GM13977 (cell line): ENCODE measurements at regions not wholly inside any gene's neighbourhood (a gene's known extent, or its start where the extent isn't known, plus 50 kb on each side); places are given as distances from the start of the nearest gene placed in this dataset.

Experiments used
- DNase-seq: peaks from one replicate; pipeline ENCODE4 v3.0.0; 2012; ENCODE audit warnings: low spot score
- CTCF ChIP-seq: IDR thresholded peaks from 2 replicates; pipeline ENCODE4 v1.5.1; 2012; ENCODE audit warnings: mild to moderate bottlenecking, control low read depth; ENCODE audit not compliant: insufficient read depth; ENCODE audit errors: extremely low read depth, missing control alignments
- in situ Hi-C: fragments of 300-500 bp; cut with MboI; formaldehyde crosslinking; loops from one replicate; pipeline ENCODE4 v1.12.0; 2022; ENCODE audit warnings: low sequenced_read_pairs, low pct_unique_long_range_greater_than_20kb, mixed read lengths, inconsistent platforms; ENCODE audit not compliant: unreplicated experiment

GRCh38 chr16:61323456-61323855 is 712.8 kb downstream of the CDH8 start:
- in situ Hi-C loops, result no loop called here
- DNase-seq, result no peak
- no peak for TF ChIP-seq CTCF

DNA sequence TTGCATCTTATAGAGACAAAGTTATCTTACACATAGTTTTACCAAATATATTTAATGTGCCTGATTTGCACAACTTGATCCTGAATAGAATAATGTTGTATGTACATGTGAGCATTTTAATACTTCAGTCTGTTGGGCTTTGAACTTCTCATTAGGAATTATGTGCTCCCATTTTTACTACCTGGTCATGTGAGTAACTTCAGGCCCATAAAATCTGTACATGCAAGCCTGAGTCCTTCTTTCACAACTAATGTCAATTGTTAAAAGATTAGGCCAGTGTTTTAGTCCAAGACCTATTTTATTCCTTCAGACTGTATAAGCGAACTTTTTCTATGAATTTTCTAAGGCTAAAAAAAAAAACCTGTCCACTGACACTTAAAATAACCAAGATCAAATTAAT is 715.4 kb downstream of the CDH8 start:
- in situ Hi-C loops, result no loop called here
- DNase-seq, result no peak
- TF ChIP-seq CTCF, result no peak

DNA sequence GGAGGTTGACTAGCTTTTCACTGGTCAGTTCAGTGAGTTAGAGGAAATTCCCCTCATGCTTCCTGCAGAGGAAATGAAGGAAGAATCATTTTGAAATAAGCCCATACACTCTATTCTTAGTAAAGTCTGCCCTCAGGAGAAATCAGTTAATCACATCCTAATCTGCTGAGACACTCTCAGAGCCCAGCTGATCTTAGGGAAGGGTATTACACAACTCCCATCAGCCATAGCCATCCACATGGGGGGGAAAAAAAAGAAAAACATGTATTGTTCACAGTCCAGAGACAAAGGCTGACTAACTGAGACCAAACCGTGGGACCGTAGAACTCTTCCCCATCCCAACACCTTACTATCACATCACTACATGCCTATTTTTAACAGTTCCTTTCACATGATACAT is 722.3 kb downstream of the CDH8 start:
- in situ Hi-C loops, result no loop called here
- no peak for TF ChIP-seq CTCF
- no peak for DNase-seq

DNA sequence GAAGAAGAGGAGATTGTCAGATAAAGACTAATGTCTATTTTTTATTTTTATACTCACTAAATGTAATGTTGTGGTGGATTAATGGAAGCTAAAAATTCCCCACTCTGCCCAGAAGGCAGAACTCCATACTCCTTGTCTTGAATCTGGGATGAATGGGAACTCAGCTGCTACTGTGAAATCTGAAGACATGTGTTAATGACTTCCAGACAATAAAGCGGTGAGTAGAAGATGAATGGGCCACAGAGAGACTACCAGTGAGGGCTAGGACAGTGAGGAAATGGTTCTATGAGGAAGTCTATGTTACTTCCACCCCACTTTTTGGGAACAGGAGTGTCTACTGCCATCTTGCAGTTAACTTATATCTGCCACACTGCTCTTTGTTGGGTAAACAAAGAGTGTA is 726.9 kb downstream of the CDH8 start:
- no peak for DNase-seq
- no peak for TF ChIP-seq CTCF
- in situ Hi-C loops, result no loop called here

- in situ Hi-C loops, result no loop called here
- DNase-seq, result no peak
- TF ChIP-seq CTCF, result no peak
These were observed 730.0 kb downstream of the CDH8 start for GRCh38 chr16:61306204-61306603.

- no peak for TF ChIP-seq CTCF
- DNase-seq, result no peak
- in situ Hi-C loops, result no loop called here
These were observed 739.4 kb downstream of the CDH8 start for GRCh38 chr16:61296814-61297213.

- no peak for TF ChIP-seq CTCF
- in situ Hi-C loops, result no loop called here
- DNase-seq, result no peak
These were observed 739.9 kb downstream of the CDH8 start for GRCh38 chr16:61296305-61296704.
